ENCODE measurements at regions not wholly inside any gene's neighbourhood (a gene's known extent, or its start where the extent isn't known, plus 50 kb on each side); places are given as distances from the start of the nearest gene placed in this dataset.
"Not testable (repeated sequence)": the region's sequence is repeated elsewhere in the genome, so short reads cannot be mapped to it uniquely, and the experiment has no call there.

GRCh38 chr3:164417955-164418354 is 660.3 kb downstream of the SI start:
- Mint-ChIP-seq H3K4me1 (no peaks in the 10 kb centered on the region), H3K9me3 (peaks cover 0 to 14% (median 6%) of the 10 kb centered on the region in 9 donors), H3K4me3 (no peak overlapping the region), H3K27ac (no peak overlapping the region), H3K36me3 (no peaks in the 10 kb centered on the region), H3K27me3 (no peaks in the 10 kb centered on the region)
- POLR2A ChIA-PET = no interaction called here
- DNase-seq (no peak), ATAC-seq (no peak)

- no peak for DNase-seq
- Mint-ChIP-seq H3K4me3 (no peak overlapping the region), H3K27ac (no peak overlapping the region), H3K4me1 (no peaks in the 10 kb centered on the region), H3K9me3 (peaks cover 0 to 10% (median 6%) of the 10 kb centered on the region in 9 donors), H3K36me3 (no peaks in the 10 kb centered on the region), H3K27me3 (no peaks in the 10 kb centered on the region)
- ATAC-seq = no peak
- POLR2A ChIA-PET = no interaction called here
Observed at GRCh38 chr3:164416491-164417222, 661.6 kb downstream of the SI start.

- H3K4me3 Mint-ChIP-seq = no peak overlapping the region
- POLR2A ChIA-PET = no interaction called here
- ATAC-seq = no peak
- no peaks in the 10 kb centered on the region for H3K27me3 Mint-ChIP-seq
- peaks cover 0 to 19% (median 9%) of the 10 kb centered on the region in 9 donors for H3K9me3 Mint-ChIP-seq
- no peak overlapping the region for H3K27ac Mint-ChIP-seq
- DNase-seq = no peak
- no peaks in the 10 kb centered on the region for H3K36me3 Mint-ChIP-seq
- no peaks in the 10 kb centered on the region for H3K4me1 Mint-ChIP-seq
Observed at GRCh38 chr3:164408326-164408725, 670.0 kb downstream of the SI start.

GRCh38 chr3:164407111-164407510 is 671.2 kb downstream of the SI start:
- peaks cover 0 to 19% (median 10%) of the 10 kb centered on the region in 9 donors for H3K9me3 Mint-ChIP-seq
- POLR2A ChIA-PET = no interaction called here
- no peaks in the 10 kb centered on the region for H3K27me3 Mint-ChIP-seq
- H3K4me3 Mint-ChIP-seq = no peak overlapping the region
- H3K36me3 Mint-ChIP-seq = no peaks in the 10 kb centered on the region
- ATAC-seq = no peak
- H3K27ac Mint-ChIP-seq = no peak overlapping the region
- no peaks in the 10 kb centered on the region for H3K4me1 Mint-ChIP-seq
- no peak for DNase-seq

GRCh38 chr3:164406281-164406680 is 672.0 kb downstream of the SI start:
- H3K36me3 Mint-ChIP-seq = no peaks in the 10 kb centered on the region
- DNase-seq (no peak), ATAC-seq (no peak)
- H3K4me1 Mint-ChIP-seq = no peaks in the 10 kb centered on the region
- H3K27me3 Mint-ChIP-seq = no peaks in the 10 kb centered on the region
- POLR2A ChIA-PET = no interaction called here
- no peak overlapping the region for H3K27ac Mint-ChIP-seq
- H3K4me3 Mint-ChIP-seq = no peak overlapping the region
- peaks cover 0 to 18% (median 9%) of the 10 kb centered on the region in 9 donors for H3K9me3 Mint-ChIP-seq

GRCh38 chr3:164401923-164402322 is 676.4 kb downstream of the SI start:
- Mint-ChIP-seq H3K36me3 (no peaks in the 10 kb centered on the region), H3K27me3 (no peaks in the 10 kb centered on the region), H3K27ac (no peak overlapping the region), H3K9me3 (peaks cover 0 to 10% (median 3%) of the 10 kb centered on the region in 9 donors), H3K4me1 (peaks cover 0 to 1% (median 0%) of the 10 kb centered on the region in 4 donors), H3K4me3 (no peak overlapping the region)
- no peak for ATAC-seq
- POLR2A ChIA-PET = no interaction called here
- DNase-seq = no peak

GRCh38 chr3:164401440-164401839 is 676.9 kb downstream of the SI start:
- H3K27ac Mint-ChIP-seq, DNase-seq, ATAC-seq, H3K27me3 Mint-ChIP-seq, H3K36me3 Mint-ChIP-seq, POLR2A ChIA-PET, H3K4me1 Mint-ChIP-seq, H3K9me3 Mint-ChIP-seq, H3K4me3 Mint-ChIP-seq: not testable (repeated sequence)

GRCh38 chr3:164397462-164397861 is 680.8 kb downstream of the SI start:
- no peak overlapping the region for H3K4me3 Mint-ChIP-seq

GRCh38 chr3:164393171-164393570 is 685.1 kb downstream of the SI start:
- ATAC-seq (no peak), DNase-seq (no peak)
- Mint-ChIP-seq H3K4me3 (no peak overlapping the region), H3K27ac (no peak overlapping the region), H3K4me1 (no peaks in the 10 kb centered on the region), H3K36me3 (no peaks in the 10 kb centered on the region), H3K27me3 (no peaks in the 10 kb centered on the region), H3K9me3 (peaks cover 0 to 14% (median 6%) of the 10 kb centered on the region in 9 donors)
- POLR2A ChIA-PET = no interaction called here

More at GRCh38 chr3:164397462-164397861, 680.8 kb downstream of the SI start:
- no peaks in the 10 kb centered on the region for H3K36me3 Mint-ChIP-seq
- peaks cover 0 to 1% (median 0%) of the 10 kb centered on the region in 4 donors for H3K4me1 Mint-ChIP-seq
- H3K9me3 Mint-ChIP-seq = peaks cover 0 to 15% (median 6%) of the 10 kb centered on the region in 9 donors
- no peak overlapping the region for H3K27ac Mint-ChIP-seq
- ATAC-seq = no peak
- H3K27me3 Mint-ChIP-seq = no peaks in the 10 kb centered on the region
- POLR2A ChIA-PET = no interaction called here
- no peak for DNase-seq

- no peak overlapping the region for H3K4me3 Mint-ChIP-seq
- H3K27me3 Mint-ChIP-seq = no peaks in the 10 kb centered on the region
- peaks cover 2 to 18% (median 4%) of the 10 kb centered on the region in 9 donors for H3K9me3 Mint-ChIP-seq
- H3K36me3 Mint-ChIP-seq = no peaks in the 10 kb centered on the region
- no peak for DNase-seq
- no peaks in the 10 kb centered on the region for H3K4me1 Mint-ChIP-seq
- no peak for ATAC-seq
- H3K27ac Mint-ChIP-seq = no peak overlapping the region
- POLR2A ChIA-PET = no interaction called here
Observed at GRCh38 chr3:164390046-164390445, 688.2 kb downstream of the SI start.

- H3K27me3 Mint-ChIP-seq = no peaks in the 10 kb centered on the region
- H3K9me3 Mint-ChIP-seq = peaks cover 0 to 17% (median 3%) of the 10 kb centered on the region in 9 donors
- no peaks in the 10 kb centered on the region for H3K4me1 Mint-ChIP-seq
- DNase-seq (no peak), ATAC-seq (no peak)
- no peak overlapping the region for H3K4me3 Mint-ChIP-seq
- H3K27ac Mint-ChIP-seq = no peak overlapping the region
- POLR2A ChIA-PET = no interaction called here
- no peaks in the 10 kb centered on the region for H3K36me3 Mint-ChIP-seq
Observed at GRCh38 chr3:164387236-164387635, 691.1 kb downstream of the SI start.

GRCh38 chr3:164380156-164380555 is 698.1 kb downstream of the SI start:
- no peaks in the 10 kb centered on the region for H3K27me3 Mint-ChIP-seq

GRCh38 chr3:164377466-164377865 is 700.8 kb downstream of the SI start:
- POLR2A ChIA-PET = no interaction called here
- no peaks in the 10 kb centered on the region for H3K27me3 Mint-ChIP-seq
- ATAC-seq (no peak), DNase-seq (no peak)
- no peak overlapping the region for H3K4me3 Mint-ChIP-seq
- H3K36me3 Mint-ChIP-seq = no peaks in the 10 kb centered on the region
- H3K9me3 Mint-ChIP-seq = peaks cover 0 to 16% (median 2%) of the 10 kb centered on the region in 9 donors
- no peaks in the 10 kb centered on the region for H3K4me1 Mint-ChIP-seq
- no peak overlapping the region for H3K27ac Mint-ChIP-seq

More at GRCh38 chr3:164380156-164380555, 698.1 kb downstream of the SI start:
- ATAC-seq = no peak
- no peak overlapping the region for H3K27ac Mint-ChIP-seq
- H3K36me3 Mint-ChIP-seq = no peaks in the 10 kb centered on the region
- no peak overlapping the region for H3K4me3 Mint-ChIP-seq
- no peak for DNase-seq
- H3K9me3 Mint-ChIP-seq = peaks cover 0 to 16% (median 2%) of the 10 kb centered on the region in 9 donors
- POLR2A ChIA-PET = no interaction called here
- no peaks in the 10 kb centered on the region for H3K4me1 Mint-ChIP-seq

- no peaks in the 10 kb centered on the region for H3K27me3 Mint-ChIP-seq
- H3K27ac Mint-ChIP-seq = no peak overlapping the region
- H3K9me3 Mint-ChIP-seq = peaks cover 0 to 16% (median 3%) of the 10 kb centered on the region in 9 donors
- peak overlapping the region in 1 of 10 donors; percentile 49 for H3K4me3 Mint-ChIP-seq
- DNase-seq (no peak), ATAC-seq (no peak)
- no peaks in the 10 kb centered on the region for H3K4me1 Mint-ChIP-seq
- no peaks in the 10 kb centered on the region for H3K36me3 Mint-ChIP-seq
- POLR2A ChIA-PET = no interaction called here
Observed at GRCh38 chr3:164375995-164376394, 702.3 kb downstream of the SI start.

All from naive thymus-derived CD8-positive, alpha-beta T cell (primary cell).